Ishikawa (cell line): ENCODE measurements at regions not wholly inside any gene's neighbourhood (a gene's known extent, or its start where the extent isn't known, plus 50 kb on each side); places are given as distances from the start of the nearest gene placed in this dataset.

ENCODE experiments used
- CEBPB ChIP-seq: IDR thresholded peaks from 2 replicates; pipeline ENCODE4 v1.6.1; 2012
- CREB1 ChIP-seq: IDR thresholded peaks from 2 replicates; pipeline ENCODE4 v1.6.1; 2012; ENCODE audit warnings: low read depth
- EGR1 ChIP-seq: IDR thresholded peaks from 2 replicates; pipeline ENCODE4 v1.6.1; 2012
- EP300 ChIP-seq: IDR thresholded peaks from 2 replicates; pipeline ENCODE4 v1.6.1; 2012; ENCODE audit warnings: borderline replicate concordance
- FOXM1 ChIP-seq: IDR thresholded peaks from 2 replicates; pipeline ENCODE4 v1.6.1; 2012; ENCODE audit warnings: low read depth, borderline replicate concordance
- NFIC ChIP-seq: IDR thresholded peaks from 2 replicates; pipeline ENCODE4 v1.6.1; 2012
- RAD21 ChIP-seq: IDR thresholded peaks from 2 replicates; pipeline ENCODE4 v1.6.1; 2012; ENCODE audit warnings: low read depth
- REST ChIP-seq: IDR thresholded peaks from 2 replicates; pipeline ENCODE4 v1.6.1; 2012; ENCODE audit warnings: low read depth, mild to moderate bottlenecking
- TAF1 ChIP-seq: IDR thresholded peaks from 2 replicates; pipeline ENCODE4 v1.6.1; 2012; ENCODE audit warnings: low read depth, mild to moderate bottlenecking
- TCF12 ChIP-seq: IDR thresholded peaks from 2 replicates; pipeline ENCODE4 v1.6.1; 2012; ENCODE audit warnings: low read depth
- TEAD4 ChIP-seq: IDR thresholded peaks from 2 replicates; pipeline ENCODE4 v1.6.1; 2012
- USF1 ChIP-seq: IDR thresholded peaks from 2 replicates; pipeline ENCODE4 v1.6.1; 2012
- YY1 ChIP-seq: IDR thresholded peaks from 2 replicates; pipeline ENCODE4 v1.6.1; 2012; ENCODE audit warnings: low read depth
- ZBTB7A ChIP-seq: IDR thresholded peaks from 2 replicates; pipeline ENCODE4 v1.6.1; 2012; ENCODE audit warnings: low read depth
- TF ChIP-seq, protein P1 (sequence below): IDR thresholded peaks from 2 replicates; pipeline ENCODE4 v1.6.1; 2012

GRCh38 chr3:21260507-21260906 is 490.5 kb downstream of the ZNF385D start:
- no peak for TF ChIP-seq RAD21
- TF ChIP-seq TEAD4: no peak
- no peak for TF ChIP-seq FOXM1
- no peak for TF ChIP-seq TCF12
- TF ChIP-seq, protein P1, sequence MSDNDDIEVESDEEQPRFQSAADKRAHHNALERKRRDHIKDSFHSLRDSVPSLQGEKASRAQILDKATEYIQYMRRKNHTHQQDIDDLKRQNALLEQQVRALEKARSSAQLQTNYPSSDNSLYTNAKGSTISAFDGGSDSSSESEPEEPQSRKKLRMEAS: no peak
- no peak for TF ChIP-seq REST
- TF ChIP-seq CREB1: no peak

DNA sequence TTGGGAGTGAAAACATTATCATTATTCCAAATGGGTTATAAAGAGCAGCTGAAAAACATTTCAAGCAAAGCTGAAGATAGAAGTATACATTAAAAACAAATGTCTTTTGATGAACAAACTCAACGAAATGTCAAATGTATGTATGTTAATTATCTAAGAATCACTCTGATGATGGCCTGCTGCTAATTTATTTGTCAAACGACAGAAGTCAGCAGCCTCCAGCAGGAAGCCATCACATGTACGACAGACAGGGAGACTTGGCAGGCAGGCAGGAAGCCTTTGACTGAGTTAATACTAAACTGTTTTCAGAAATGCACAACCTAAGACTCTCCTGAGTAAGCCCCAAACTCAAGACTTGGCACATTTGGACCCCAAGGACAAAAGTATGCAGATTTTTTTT is 491.1 kb downstream of the ZNF385D start:
- TF ChIP-seq FOXM1 (no peak), CREB1 (no peak), YY1 (no peak), TCF12 (no peak), USF1 (no peak), TEAD4 (no peak), RAD21 (no peak), EGR1 (no peak), CEBPB (no peak), EP300 (no peak)

- no peak for TF ChIP-seq TEAD4
- no peak for TF ChIP-seq REST
- no peak for TF ChIP-seq NFIC
- no peak for TF ChIP-seq USF1
- no peak for TF ChIP-seq FOXM1
- no peak for TF ChIP-seq TAF1
- TF ChIP-seq, protein P1: no peak
- no peak for TF ChIP-seq CREB1
- no peak for TF ChIP-seq EP300
- TF ChIP-seq TCF12: no peak
- no peak for TF ChIP-seq ZBTB7A
- no peak for TF ChIP-seq RAD21
- TF ChIP-seq EGR1: no peak
- no peak for TF ChIP-seq CEBPB
- TF ChIP-seq YY1: no peak
Measured at GRCh38 chr3:21256932-21257331, 494.1 kb downstream of the ZNF385D start.

DNA sequence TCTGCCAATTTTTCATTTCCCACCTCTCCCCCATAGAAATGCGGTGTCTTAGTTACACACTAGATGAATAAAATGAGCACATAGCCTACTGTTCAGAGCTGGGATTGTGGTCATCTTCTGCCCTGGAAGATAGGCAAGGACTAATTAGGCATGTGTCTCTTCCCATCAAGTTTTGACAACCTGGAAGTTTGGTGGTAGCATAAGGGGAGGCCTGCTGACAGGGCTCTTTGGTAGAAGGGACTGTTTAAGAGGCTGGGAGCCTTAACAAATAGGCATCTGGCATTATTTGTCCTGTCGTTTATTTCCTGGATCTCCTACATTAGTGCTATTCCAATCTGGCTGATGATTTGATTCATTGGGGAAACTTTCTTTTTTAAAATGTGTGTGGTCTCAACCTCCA is 512.3 kb downstream of the ZNF385D start:
- TF ChIP-seq CEBPB: no peak
- no peak for TF ChIP-seq RAD21
- no peak for TF ChIP-seq EGR1
- TF ChIP-seq CREB1: no peak
- no peak for TF ChIP-seq ZBTB7A
- TF ChIP-seq YY1: no peak
- TF ChIP-seq USF1: no peak
- TF ChIP-seq TEAD4: no peak
- no peak for TF ChIP-seq REST
- no peak for TF ChIP-seq TAF1
- TF ChIP-seq, protein P1: no peak
- TF ChIP-seq FOXM1: no peak
- no peak for TF ChIP-seq EP300
- no peak for TF ChIP-seq TCF12
- TF ChIP-seq NFIC: no peak
